Endothelial cell of umbilical vein (primary cell): ENCODE measurements at regions not wholly inside any gene's neighbourhood (a gene's known extent, or its start where the extent isn't known, plus 50 kb on each side); places are given as distances from the start of the nearest gene placed in this dataset.

Source experiments
- BruUV-seq: library from RNA; stranded (reverse); fragments of 400-500 nt; replicated peaks from 2 replicates; lab custom pipeline; 2021; lab: Mats Ljungman, UMichigan
- CTCF ChIA-PET: fragments of 300-600, 350-600 bp; sonication (Branson Sonifier 250); formaldehyde crosslinking; loops from one replicate; lab custom pipeline; 2021; ENCODE audit warnings: antibody characterized with exemption, inconsistent platforms; lab: Charles Lee
- POLR2A ChIA-PET: fragments of 300-600, 350-600 bp; sonication (Branson Sonifier 250); formaldehyde crosslinking; loops from one replicate; lab custom pipeline; 2021; ENCODE audit warnings: antibody characterized with exemption, inconsistent platforms; lab: Charles Lee
- DNase-seq: peaks from one replicate; pipeline ENCODE4 v3.0.0-alpha.2; 2011; ENCODE audit warnings: low read depth, low spot score
- FAIRE-seq: peaks from 2 replicates; lab custom pipeline; 2011; peaks lifted over from hg19 to GRCh38; lab: Jason Lieb, UNC
- H2AFZ ChIP-seq: 2 replicates; pipeline ENCODE4 v1.6.0; 2012; ENCODE audit warnings: low read depth, low read length, control low read depth, inconsistent platforms
- H3K27ac ChIP-seq: 2 replicates; pipeline ENCODE4 v1.5.1; 2011; ENCODE audit warnings: low read depth, mild to moderate bottlenecking, control low read depth, low read length, moderate library complexity; ENCODE audit not compliant: insufficient read depth
- H3K27me3 ChIP-seq, 2 experiments: 2 replicates each; pipeline versions ENCODE4 v1.6.0 to v1.6.1; 2011; ENCODE audit warnings: low read length in 2 of 2, mixed read lengths in 1 of 2; ENCODE audit not compliant: control insufficient read depth in 2 of 2, insufficient read depth in 2 of 2
- H3K36me3 ChIP-seq, 2 experiments: 2 replicates in 1 of 2; 3 replicates in 1 of 2; pipeline ENCODE4 v1.5.1; 2011; ENCODE audit warnings: low read length in 2 of 2, mild to moderate bottlenecking in 1 of 2, moderate library complexity in 1 of 2; ENCODE audit not compliant: control insufficient read depth in 2 of 2, insufficient read depth in 2 of 2; ENCODE audit errors: extremely low read depth in 1 of 2
- H3K4me1 ChIP-seq: 3 replicates; pipeline ENCODE4 v1.5.1; 2011; ENCODE audit warnings: mild to moderate bottlenecking, low read length; ENCODE audit not compliant: control insufficient read depth, insufficient read depth; ENCODE audit errors: extremely low read depth
- H3K4me2 ChIP-seq: 2 replicates; pipeline ENCODE4 v1.6.1; 2011; ENCODE audit warnings: low read length, control low read depth, mixed read lengths; ENCODE audit not compliant: insufficient read depth
- H3K4me3 ChIP-seq, 3 experiments: fragments of 200-600 bp in 1 of 3; sonication (generic), shearing (Covaris generic) in 1 of 3; replicated peaks in 1 of 3; 2 replicates each; pipeline ENCODE4 v1.5.1; 2011 to 2016; ENCODE audit warnings: control low read depth in 3 of 3, low read length in 3 of 3, mild to moderate bottlenecking in 2 of 3, inconsistent platforms in 1 of 3, low read depth in 1 of 3, moderate library complexity in 1 of 3; ENCODE audit not compliant: insufficient read depth in 1 of 3
- H3K79me2 ChIP-seq: 2 replicates; pipeline ENCODE4 v1.6.0; 2012; ENCODE audit warnings: low read length, inconsistent platforms; ENCODE audit not compliant: control insufficient read depth, insufficient read depth
- H3K9ac ChIP-seq: replicated peaks from 2 replicates; pipeline ENCODE3; 2011; ENCODE audit warnings: low read length, control low read depth; ENCODE audit not compliant: insufficient read depth; ENCODE audit errors: extremely low read depth
- H3K9me1 ChIP-seq: replicated peaks from 3 replicates; pipeline ENCODE4 v1.6.0; 2011; ENCODE audit warnings: mild to moderate bottlenecking, low read length; ENCODE audit not compliant: control insufficient read depth, insufficient read depth; ENCODE audit errors: extremely low read depth
- H3K9me3 ChIP-seq: replicated peaks from 2 replicates; pipeline ENCODE4 v1.5.1; 2012; ENCODE audit warnings: low read length, inconsistent platforms; ENCODE audit not compliant: control insufficient read depth, insufficient read depth
- H4K20me1 ChIP-seq: replicated peaks from 2 replicates; pipeline ENCODE3; 2011; ENCODE audit warnings: mild to moderate bottlenecking, low read length; ENCODE audit not compliant: control insufficient read depth, insufficient read depth; ENCODE audit errors: extremely low read depth
- EZH2 ChIP-seq: IDR thresholded peaks from 2 replicates; pipeline ENCODE4 v1.6.1; 2012; ENCODE audit warnings: borderline replicate concordance, low read depth, mild to moderate bottlenecking, moderate library complexity, low read length, inconsistent platforms; ENCODE audit not compliant: severe bottlenecking
- FOS ChIP-seq: IDR thresholded peaks from 2 replicates; pipeline ENCODE4 v1.6.1; 2011; ENCODE audit warnings: mild to moderate bottlenecking, low read length, moderate library complexity, borderline replicate concordance; ENCODE audit not compliant: insufficient read depth
- GATA2 ChIP-seq: IDR thresholded peaks from 2 replicates; pipeline ENCODE4 v1.7.0; 2011; ENCODE audit warnings: low read depth, mild to moderate bottlenecking, moderate library complexity, mixed read lengths, low read length; ENCODE audit not compliant: insufficient read length, insufficient read depth
- JUN ChIP-seq: IDR thresholded peaks from 2 replicates; pipeline ENCODE4 v1.6.1; 2011; ENCODE audit warnings: borderline replicate concordance, low read depth; ENCODE audit not compliant: insufficient read length, insufficient read depth
- MYC ChIP-seq: IDR thresholded peaks from one replicate; pipeline ENCODE4 v1.6.1; 2011; ENCODE audit warnings: mild to moderate bottlenecking, low read depth, low read length
- POLR2A ChIP-seq: IDR thresholded peaks from 2 replicates; pipeline ENCODE4 v1.6.1; 2012; ENCODE audit warnings: low read depth, mild to moderate bottlenecking, control low read depth, low read length
- POLR2AphosphoS5 ChIP-seq: IDR thresholded peaks from 2 replicates; pipeline ENCODE4 v1.6.1; 2012; ENCODE audit warnings: low read depth, mild to moderate bottlenecking, control low read depth, low read length, moderate library complexity; ENCODE audit not compliant: insufficient read depth
- dilution Hi-C: fragments of 300-500 bp; cut with MboI; formaldehyde crosslinking; loops from one replicate; pipeline ENCODE4 v1.15.0; 2019; ENCODE audit warnings: low sequenced_read_pairs; ENCODE audit not compliant: extremely low pct_ligation_motif_present
- intact Hi-C: fragments of 100-400 bp; cut with micrococcal nuclease; formaldehyde crosslinking; loops from one replicate; pipeline ENCODE4 v1.10.0; 2022
- TF ChIP-seq, protein P1 (sequence below), 2 donors: IDR thresholded peaks; 1 replicate in 1 of 2; 2 replicates in 1 of 2; pipeline ENCODE4 v1.5.1; 2011; ENCODE audit warnings: low read length in 2 of 2, mild to moderate bottlenecking in 2 of 2, moderate library complexity in 2 of 2, control low read depth in 1 of 2, inconsistent platforms in 1 of 2, low read depth in 1 of 2; ENCODE audit not compliant: insufficient read depth in 1 of 2; ENCODE audit errors: extremely low read depth in 1 of 2
- TF ChIP-seq, protein P2 (sequence below): IDR thresholded peaks from 2 replicates; pipeline ENCODE4 v1.6.1; 2011; ENCODE audit not compliant: insufficient read depth, insufficient read length

DNA sequence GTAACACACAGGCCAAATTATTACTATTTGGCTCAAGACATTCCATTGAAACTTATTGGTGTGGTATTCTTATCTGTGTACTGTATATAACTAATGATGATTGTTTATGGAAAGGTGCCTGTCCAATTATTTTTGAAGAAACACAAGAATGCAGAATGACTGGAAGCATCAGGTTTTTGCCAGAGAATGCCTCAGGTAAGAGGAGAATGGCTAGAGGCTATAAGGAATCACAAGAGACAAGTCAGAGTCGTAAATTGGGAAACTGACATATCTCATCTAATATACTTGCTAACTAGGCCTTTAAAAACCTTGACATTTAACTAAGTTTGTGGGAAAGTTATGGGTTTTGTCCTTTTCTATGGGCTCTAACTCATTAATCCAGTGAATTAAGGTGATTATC lies 69.3 kb upstream of the TTC29 start:
- no TSS peak for BruUV-seq
- Histone ChIP-seq H3K9ac (no peak overlapping the region), H3K36me3 (no peaks in the 10 kb centered on the region), H4K20me1 (no peaks in the 10 kb centered on the region), H3K27me3 (peaks cover 11% of the 10 kb centered on the region in 2 experiments), H3K4me3 (no peak overlapping the region), H3K27ac (no peak overlapping the region), H3K9me3 (no peaks in the 10 kb centered on the region), H2AFZ (no peak overlapping the region), H3K4me2 (no peak overlapping the region), H3K9me1 (no peaks in the 10 kb centered on the region), H3K4me1 (no peaks in the 10 kb centered on the region), H3K79me2 (no peaks in the 10 kb centered on the region)
- TF ChIP-seq JUN (no peak), POLR2AphosphoS5 (no peak), POLR2A (no peak), GATA2 (no peak), MYC (no peak), EZH2 (no peak), FOS (no peak)
- TF ChIP-seq, protein P1, sequence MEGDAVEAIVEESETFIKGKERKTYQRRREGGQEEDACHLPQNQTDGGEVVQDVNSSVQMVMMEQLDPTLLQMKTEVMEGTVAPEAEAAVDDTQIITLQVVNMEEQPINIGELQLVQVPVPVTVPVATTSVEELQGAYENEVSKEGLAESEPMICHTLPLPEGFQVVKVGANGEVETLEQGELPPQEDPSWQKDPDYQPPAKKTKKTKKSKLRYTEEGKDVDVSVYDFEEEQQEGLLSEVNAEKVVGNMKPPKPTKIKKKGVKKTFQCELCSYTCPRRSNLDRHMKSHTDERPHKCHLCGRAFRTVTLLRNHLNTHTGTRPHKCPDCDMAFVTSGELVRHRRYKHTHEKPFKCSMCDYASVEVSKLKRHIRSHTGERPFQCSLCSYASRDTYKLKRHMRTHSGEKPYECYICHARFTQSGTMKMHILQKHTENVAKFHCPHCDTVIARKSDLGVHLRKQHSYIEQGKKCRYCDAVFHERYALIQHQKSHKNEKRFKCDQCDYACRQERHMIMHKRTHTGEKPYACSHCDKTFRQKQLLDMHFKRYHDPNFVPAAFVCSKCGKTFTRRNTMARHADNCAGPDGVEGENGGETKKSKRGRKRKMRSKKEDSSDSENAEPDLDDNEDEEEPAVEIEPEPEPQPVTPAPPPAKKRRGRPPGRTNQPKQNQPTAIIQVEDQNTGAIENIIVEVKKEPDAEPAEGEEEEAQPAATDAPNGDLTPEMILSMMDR (IDR thresholded peaks at IDR 0.05; ENCODE audit: extremely low read depth in 1 of 2, insufficient read depth in 1 of 2, low read depth in 1 of 2, low read length in 2 of 2), result no peak
- TF ChIP-seq, protein P2, sequence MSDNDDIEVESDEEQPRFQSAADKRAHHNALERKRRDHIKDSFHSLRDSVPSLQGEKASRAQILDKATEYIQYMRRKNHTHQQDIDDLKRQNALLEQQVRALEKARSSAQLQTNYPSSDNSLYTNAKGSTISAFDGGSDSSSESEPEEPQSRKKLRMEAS, result no peak
- FAIRE-seq (no peak), DNase-seq (no peak)
- dilution Hi-C loops (no loop called here), intact Hi-C loops (no loop called here)
- POLR2A ChIA-PET, result no interaction called here
- CTCF ChIA-PET, result interaction anchor here (1.9 to 11.4 kb wide), 2 partner anchors 10 to 84 kb away, joined by 8 to 447 read pairs; no protein-coding TSS in a partner anchor
